WTC11 (cell line): ENCODE measurements at regions not wholly inside any gene's neighbourhood (a gene's known extent, or its start where the extent isn't known, plus 50 kb on each side); places are given as distances from the start of the nearest gene placed in this dataset.

Source experiments
- ATAC-seq: fragments of 200-7000 bp; cut with Tn5 transposase; 2 replicates; pipeline ENCODE4 v1.10.0; 2021; ENCODE audit warnings: mild to moderate bottlenecking, moderate library complexity
- CTCF ChIA-PET: fragments of 300-600 bp; sonication (Branson Sonifier 250); formaldehyde crosslinking; loops from one replicate; lab custom pipeline; 2021; ENCODE audit warnings: antibody characterized with exemption; lab: Charles Lee
- POLR2A ChIA-PET: fragments of 350-600 bp; sonication (Branson Sonifier 250); formaldehyde crosslinking; loops from one replicate; lab custom pipeline; 2021; ENCODE audit warnings: antibody characterized with exemption; lab: Charles Lee
- DNase-seq: peaks from one replicate; pipeline ENCODE4 v3.0.0; 2021; ENCODE audit warnings: low spot score
- H3K27ac Mint-ChIP-seq: 2 replicates; pipeline ENCODE4 v1.8.0; 2021; ENCODE audit warnings: mixed read lengths
- H3K27me3 Mint-ChIP-seq: 2 replicates; pipeline ENCODE4 v1.8.0; 2021; ENCODE audit warnings: low read depth, mild to moderate bottlenecking, moderate library complexity, mixed read lengths
- H3K36me3 Mint-ChIP-seq: 2 replicates; pipeline ENCODE4 v1.8.0; 2021; ENCODE audit warnings: mixed read lengths
- H3K4me1 Mint-ChIP-seq: 2 replicates; pipeline ENCODE4 v1.8.0; 2022; ENCODE audit warnings: mixed read lengths
- H3K4me3 Mint-ChIP-seq: 2 replicates; pipeline ENCODE4 v1.8.0; 2021; ENCODE audit warnings: mild to moderate bottlenecking, moderate library complexity, mixed read lengths
- H3K9me3 Mint-ChIP-seq: 2 replicates; pipeline ENCODE4 v1.8.0; 2021; ENCODE audit warnings: mixed read lengths
- AFF4 ChIP-seq: sonication (generic); formaldehyde crosslinking; IDR thresholded peaks from 2 replicates; pipeline ENCODE4 v1.8.1; 2023; ENCODE audit warnings: mild to moderate bottlenecking, missing genetic modification reagents, borderline replicate concordance
- CDX4 ChIP-seq: fragments of 250-450 bp; sonication (Bioruptor Pico); IDR thresholded peaks from 2 replicates; pipeline ENCODE4 v1.9.0; 2021; ENCODE audit warnings: moderate library complexity, mild to moderate bottlenecking, inconsistent platforms, borderline replicate concordance
- ESRRA ChIP-seq: sonication (generic); formaldehyde crosslinking; IDR thresholded peaks from 2 replicates; pipeline ENCODE4 v1.8.1; 2022; ENCODE audit warnings: mild to moderate bottlenecking, missing genetic modification reagents, borderline replicate concordance
- FOXP4 ChIP-seq: sonication (generic); formaldehyde crosslinking; IDR thresholded peaks from 2 replicates; pipeline ENCODE4 v1.8.0; 2022; ENCODE audit warnings: mild to moderate bottlenecking, missing genetic modification reagents
- GRHL2 ChIP-seq: fragments of 250-450 bp; sonication (Bioruptor Pico); IDR thresholded peaks from 2 replicates; pipeline ENCODE4 v1.8.0; 2022; ENCODE audit warnings: mild to moderate bottlenecking, moderate library complexity; ENCODE audit not compliant: insufficient replicate concordance, severe bottlenecking
- NFATC4 ChIP-seq: fragments of 250-450 bp; sonication (Bioruptor Pico); IDR thresholded peaks from 2 replicates; pipeline ENCODE4 v1.9.0; 2021; ENCODE audit warnings: mild to moderate bottlenecking
- NR1H2 ChIP-seq: sonication (generic); formaldehyde crosslinking; IDR thresholded peaks from 2 replicates; pipeline ENCODE4 v1.9.0; 2021; ENCODE audit warnings: mild to moderate bottlenecking, moderate library complexity, missing genetic modification reagents
- OVOL2 ChIP-seq: fragments of 250-450 bp; sonication (Bioruptor Pico); IDR thresholded peaks from 2 replicates; pipeline ENCODE4 v1.9.0; 2021; ENCODE audit warnings: mild to moderate bottlenecking, borderline replicate concordance
- PREB ChIP-seq: sonication (generic); formaldehyde crosslinking; IDR thresholded peaks from 2 replicates; pipeline ENCODE4 v1.8.1; 2022; ENCODE audit warnings: mild to moderate bottlenecking, missing genetic modification reagents, moderate library complexity, borderline replicate concordance
- RELA ChIP-seq: sonication (generic); formaldehyde crosslinking; IDR thresholded peaks from 2 replicates; pipeline ENCODE4 v1.8.1; 2022; ENCODE audit warnings: missing genetic modification reagents, mild to moderate bottlenecking, borderline replicate concordance
- SMAD4 ChIP-seq: sonication (generic); formaldehyde crosslinking; IDR thresholded peaks from 2 replicates; pipeline ENCODE4 v1.8.0; 2022; ENCODE audit warnings: mild to moderate bottlenecking, missing genetic modification reagents
- TCF7 ChIP-seq: sonication (generic); formaldehyde crosslinking; IDR thresholded peaks from 2 replicates; pipeline ENCODE4 v1.8.0; 2022; ENCODE audit warnings: mild to moderate bottlenecking, low read depth, missing genetic modification reagents, moderate library complexity
- ZBTB21 ChIP-seq: sonication (generic); formaldehyde crosslinking; IDR thresholded peaks from 2 replicates; pipeline ENCODE4 v1.8.1; 2023; ENCODE audit warnings: mild to moderate bottlenecking, missing genetic modification reagents, borderline replicate concordance
- ZNF232 ChIP-seq: sonication (generic); formaldehyde crosslinking; IDR thresholded peaks from 2 replicates; pipeline ENCODE4 v1.8.0; 2022; ENCODE audit warnings: mild to moderate bottlenecking, missing genetic modification reagents
- ZNF263 ChIP-seq: sonication (generic); formaldehyde crosslinking; IDR thresholded peaks from 2 replicates; pipeline ENCODE4 v1.8.1; 2022; ENCODE audit warnings: low read depth, mild to moderate bottlenecking, moderate library complexity, missing genetic modification reagents
- ZNF425 ChIP-seq: fragments of 250-450 bp; sonication (Bioruptor Pico); conservative IDR thresholded peaks from 2 replicates; pipeline ENCODE4 v1.9.0; 2021; ENCODE audit warnings: mild to moderate bottlenecking
- ZNF512 ChIP-seq: sonication (generic); formaldehyde crosslinking; IDR thresholded peaks from 2 replicates; pipeline ENCODE4 v1.8.1; 2022; ENCODE audit warnings: missing genetic modification reagents, borderline replicate concordance
- ZNF671 ChIP-seq: fragments of 250-450 bp; sonication (Bioruptor Pico); IDR thresholded peaks from 2 replicates; pipeline ENCODE4 v1.8.0; 2021; ENCODE audit warnings: mild to moderate bottlenecking

- ChIA-PET CTCF (no interaction called here), POLR2A (no interaction called here)
- H3K4me3 Mint-ChIP-seq: no peak overlapping the region
- H3K4me1 Mint-ChIP-seq: peaks cover 6% of the 10 kb centered on the region
- H3K9me3 Mint-ChIP-seq: no peaks in the 10 kb centered on the region
- TF ChIP-seq ZBTB21 (CRISPR knock-in tag) (no peak), RELA (CRISPR knock-in tag) (no peak), ZNF512 (no peak), ESRRA (CRISPR knock-in tag) (no peak), ZNF425 (CRISPR knock-in tag) (no peak), ZNF671 (CRISPR knock-in tag) (no peak), AFF4 (CRISPR knock-in tag) (no peak), CDX4 (CRISPR knock-in tag) (no peak), FOXP4 (CRISPR knock-in tag) (no peak), NFATC4 (no peak), SMAD4 (CRISPR knock-in tag) (no peak), PREB (CRISPR knock-in tag) (no peak), NR1H2 (CRISPR knock-in tag) (no peak), ZNF263 (CRISPR knock-in tag) (no peak)
- peaks cover 20% of the 10 kb centered on the region for H3K27me3 Mint-ChIP-seq
- no peaks in the 10 kb centered on the region for H3K36me3 Mint-ChIP-seq
- ATAC-seq (no peak), DNase-seq (no peak)
- no peak overlapping the region for H3K27ac Mint-ChIP-seq
Observed at GRCh38 chr12:107857191-107857590, 82.7 kb downstream of the ASCL4 start.

- ATAC-seq (no peak), DNase-seq (no peak)
- Mint-ChIP-seq H3K36me3 (no peaks in the 10 kb centered on the region), H3K9me3 (no peaks in the 10 kb centered on the region), H3K27me3 (peaks cover 42% of the 10 kb centered on the region), H3K27ac (no peak overlapping the region), H3K4me3 (no peak overlapping the region), H3K4me1 (peaks cover 10% of the 10 kb centered on the region)
- ChIA-PET CTCF (no interaction called here), POLR2A (no interaction called here)
- TF ChIP-seq ZNF232 (CRISPR knock-in tag): no peak
- no peak for TF ChIP-seq TCF7
- TF ChIP-seq OVOL2 (CRISPR knock-in tag): no peak
- no peak for TF ChIP-seq GRHL2 (CRISPR knock-in tag)
Observed at GRCh38 chr12:107859367-107859766, 84.9 kb downstream of the ASCL4 start.
